KMS-11 (cell line): ENCODE measurements at regions not wholly inside any gene's neighbourhood (a gene's known extent, or its start where the extent isn't known, plus 50 kb on each side); places are given as distances from the start of the nearest gene placed in this dataset.

Experiments
- H2AFZ ChIP-seq: fragments of 200-600 bp; sonication (generic); 2 replicates; pipeline ENCODE4 v1.6.1; 2016; ENCODE audit warnings: antibody characterized with exemption, mixed run types, low read depth
- H3K27ac ChIP-seq: fragments of 200-600 bp; sonication (generic); 2 replicates; pipeline ENCODE4 v1.6.1; 2016; ENCODE audit warnings: mild to moderate bottlenecking, mixed run types
- H3K27me3 ChIP-seq: fragments of 200-600 bp; sonication (generic); 2 replicates; pipeline ENCODE4 v1.6.1; 2017; ENCODE audit warnings: mild to moderate bottlenecking, low read depth, mixed run types, moderate library complexity; ENCODE audit not compliant: insufficient read depth
- H3K36me3 ChIP-seq: fragments of 200-600 bp; sonication (generic); 2 replicates; pipeline ENCODE4 v1.6.1; 2017; ENCODE audit warnings: mild to moderate bottlenecking, mixed run types; ENCODE audit not compliant: insufficient read depth
- H3K4me1 ChIP-seq: fragments of 200-600 bp; sonication (generic); 2 replicates; pipeline ENCODE4 v1.6.1; 2016; ENCODE audit warnings: mild to moderate bottlenecking, low read depth, mixed run types; ENCODE audit not compliant: poor library complexity, severe bottlenecking
- H3K4me2 ChIP-seq: fragments of 200-600 bp; sonication (generic); 2 replicates; pipeline ENCODE4 v1.7.0; 2016; ENCODE audit warnings: mild to moderate bottlenecking, mixed run types
- H3K4me3 ChIP-seq: fragments of 200-600 bp; sonication (generic); IDR thresholded peaks from 2 replicates; pipeline ENCODE4 v1.6.1; 2017; ENCODE audit warnings: low read depth, low read length, mixed read lengths; ENCODE audit not compliant: insufficient read depth
- H3K79me2 ChIP-seq: fragments of 200-600 bp; sonication (generic); 2 replicates; pipeline ENCODE4 v1.6.1; 2016; ENCODE audit warnings: low read depth, mixed run types; ENCODE audit not compliant: insufficient read depth
- H3K9ac ChIP-seq: fragments of 200-600 bp; sonication (generic); 2 replicates; pipeline ENCODE4 v1.6.1; 2016; ENCODE audit warnings: mild to moderate bottlenecking, mixed run types
- H4K20me1 ChIP-seq: fragments of 200-600 bp; sonication (generic); 2 replicates; pipeline ENCODE4 v1.6.1; 2016; ENCODE audit warnings: mild to moderate bottlenecking, mixed run types; ENCODE audit not compliant: insufficient read depth
- TF ChIP-seq, protein P1 (sequence below): fragments of 200-600 bp; sonication (generic); conservative IDR thresholded peaks from 2 replicates; pipeline ENCODE4 v1.6.1; 2017; ENCODE audit warnings: low read depth, mild to moderate bottlenecking, antibody characterized with exemption, low read length, moderate library complexity, mixed read lengths

DNA sequence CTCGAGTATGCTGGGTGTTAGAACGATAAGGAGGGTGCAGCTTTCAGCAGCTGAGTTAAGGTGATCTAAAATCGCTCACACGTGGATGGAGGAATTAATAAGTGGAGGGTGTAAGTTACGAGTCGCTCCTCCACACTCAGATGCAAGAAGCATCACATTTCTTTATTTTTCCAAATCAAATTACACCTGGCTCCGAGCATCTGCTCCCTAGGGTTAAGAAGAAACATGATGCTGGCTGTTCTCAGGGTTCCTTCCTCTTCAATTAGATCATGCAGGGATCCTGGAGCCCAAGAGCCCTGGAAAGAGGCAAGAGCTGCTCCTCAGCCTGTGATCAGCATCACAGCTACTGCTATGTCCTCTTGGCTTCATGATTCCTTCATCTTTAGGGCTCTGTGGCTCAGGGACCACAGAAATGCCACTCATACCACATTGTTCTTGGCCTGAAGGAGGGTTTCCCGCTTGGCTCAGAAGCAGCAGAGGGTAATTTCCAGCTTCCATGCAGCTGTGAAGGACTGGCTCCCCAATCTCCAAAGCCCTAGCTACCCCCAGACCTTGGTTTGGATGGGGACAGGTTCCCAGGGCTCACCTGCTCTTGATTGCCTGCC, 235.9 kb upstream of the ZNF32 start:
- no peak overlapping the region for H3K4me2 ChIP-seq
- H4K20me1 ChIP-seq, result no peaks in the 10 kb centered on the region
- no peak overlapping the region for H2AFZ ChIP-seq
- H3K36me3 ChIP-seq, result no peaks in the 10 kb centered on the region
- no peak overlapping the region for H3K4me3 ChIP-seq
- H3K79me2 ChIP-seq, result no peaks in the 10 kb centered on the region
- H3K4me1 ChIP-seq, result no peaks in the 10 kb centered on the region
- TF ChIP-seq, protein P1, sequence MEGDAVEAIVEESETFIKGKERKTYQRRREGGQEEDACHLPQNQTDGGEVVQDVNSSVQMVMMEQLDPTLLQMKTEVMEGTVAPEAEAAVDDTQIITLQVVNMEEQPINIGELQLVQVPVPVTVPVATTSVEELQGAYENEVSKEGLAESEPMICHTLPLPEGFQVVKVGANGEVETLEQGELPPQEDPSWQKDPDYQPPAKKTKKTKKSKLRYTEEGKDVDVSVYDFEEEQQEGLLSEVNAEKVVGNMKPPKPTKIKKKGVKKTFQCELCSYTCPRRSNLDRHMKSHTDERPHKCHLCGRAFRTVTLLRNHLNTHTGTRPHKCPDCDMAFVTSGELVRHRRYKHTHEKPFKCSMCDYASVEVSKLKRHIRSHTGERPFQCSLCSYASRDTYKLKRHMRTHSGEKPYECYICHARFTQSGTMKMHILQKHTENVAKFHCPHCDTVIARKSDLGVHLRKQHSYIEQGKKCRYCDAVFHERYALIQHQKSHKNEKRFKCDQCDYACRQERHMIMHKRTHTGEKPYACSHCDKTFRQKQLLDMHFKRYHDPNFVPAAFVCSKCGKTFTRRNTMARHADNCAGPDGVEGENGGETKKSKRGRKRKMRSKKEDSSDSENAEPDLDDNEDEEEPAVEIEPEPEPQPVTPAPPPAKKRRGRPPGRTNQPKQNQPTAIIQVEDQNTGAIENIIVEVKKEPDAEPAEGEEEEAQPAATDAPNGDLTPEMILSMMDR, result no peak
- H3K27me3 ChIP-seq, result no peaks in the 10 kb centered on the region
- no peak overlapping the region for H3K9ac ChIP-seq
- no peak overlapping the region for H3K27ac ChIP-seq

DNA sequence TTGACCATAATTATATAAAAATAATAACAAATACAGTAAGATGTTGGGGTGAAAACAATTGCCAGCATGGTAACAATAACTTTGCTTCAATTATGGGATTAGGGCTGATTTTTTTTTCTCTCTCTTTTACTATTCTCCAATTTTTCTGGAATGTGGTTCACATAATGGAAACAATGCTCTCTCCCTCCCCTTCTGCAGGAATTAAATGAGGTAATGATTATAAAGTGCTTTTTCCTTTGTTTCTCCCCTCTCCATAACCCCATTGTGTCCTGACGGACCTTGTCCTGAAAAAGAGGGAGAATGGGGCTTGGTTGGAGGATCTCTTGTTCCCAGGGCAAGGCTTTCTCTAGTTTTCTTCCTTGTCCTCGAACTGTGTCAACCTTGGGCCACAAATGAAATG, 234.0 kb upstream of the ZNF32 start:
- TF ChIP-seq, protein P1, result no peak
- no peak overlapping the region for H3K27ac ChIP-seq
- no peak overlapping the region for H3K4me2 ChIP-seq
- no peak overlapping the region for H3K4me3 ChIP-seq
- H2AFZ ChIP-seq, result no peak overlapping the region
- H3K4me1 ChIP-seq, result no peaks in the 10 kb centered on the region
- no peak overlapping the region for H3K9ac ChIP-seq
- no peaks in the 10 kb centered on the region for H4K20me1 ChIP-seq
- no peaks in the 10 kb centered on the region for H3K27me3 ChIP-seq
- H3K36me3 ChIP-seq, result no peaks in the 10 kb centered on the region
- no peaks in the 10 kb centered on the region for H3K79me2 ChIP-seq

DNA sequence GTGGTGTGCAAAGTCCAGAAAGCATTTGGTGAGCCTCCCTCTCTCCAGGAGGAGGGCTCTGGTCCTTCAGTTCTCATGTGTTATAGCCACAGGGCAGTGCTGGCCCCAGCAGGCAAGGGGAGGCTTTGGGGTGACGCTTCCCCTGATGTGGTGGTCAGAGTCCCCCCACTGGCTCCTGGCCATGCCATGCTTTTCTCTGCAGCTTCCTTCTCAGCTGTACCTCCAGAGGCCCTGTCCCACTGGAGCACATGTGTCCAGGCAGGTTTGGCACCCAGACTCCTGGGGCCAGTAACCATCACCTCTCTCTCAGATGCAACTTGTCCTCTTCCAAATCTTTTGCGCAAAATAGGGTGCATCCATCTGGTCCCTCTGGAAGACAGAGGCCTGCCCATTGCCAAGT, 233.0 kb upstream of the ZNF32 start:
- Histone ChIP-seq H3K27me3 (no peaks in the 10 kb centered on the region), H4K20me1 (no peaks in the 10 kb centered on the region), H3K4me1 (no peaks in the 10 kb centered on the region), H3K9ac (no peak overlapping the region), H3K4me2 (no peak overlapping the region), H3K79me2 (no peaks in the 10 kb centered on the region), H2AFZ (no peak overlapping the region), H3K36me3 (no peaks in the 10 kb centered on the region), H3K27ac (no peak overlapping the region), H3K4me3 (no peak overlapping the region)
- TF ChIP-seq, protein P1, result no peak

DNA sequence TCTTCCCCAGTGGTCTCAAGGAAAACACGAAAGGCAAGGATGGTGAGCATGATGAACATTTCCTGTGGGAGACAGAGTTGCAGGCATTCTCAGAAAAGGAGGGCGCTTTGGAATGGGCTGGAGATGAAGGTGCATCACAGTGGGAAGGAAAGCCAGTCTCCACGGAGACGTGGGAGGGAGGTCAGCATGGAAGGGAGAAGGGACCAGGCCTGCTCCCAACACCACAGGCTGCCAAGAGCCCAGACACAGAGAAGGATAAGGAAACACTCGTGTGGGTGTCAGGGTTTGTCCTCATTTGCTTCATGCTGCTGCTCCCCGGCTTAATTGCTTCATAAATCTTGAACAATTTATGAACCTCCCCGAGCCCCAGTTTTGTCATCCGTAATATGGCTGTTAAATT, 231.5 kb upstream of the ZNF32 start:
- no peaks in the 10 kb centered on the region for H3K27me3 ChIP-seq
- no peaks in the 10 kb centered on the region for H4K20me1 ChIP-seq
- no peaks in the 10 kb centered on the region for H3K4me1 ChIP-seq
- no peak overlapping the region for H3K4me2 ChIP-seq
- no peak overlapping the region for H2AFZ ChIP-seq
- H3K9ac ChIP-seq, result no peak overlapping the region
- H3K27ac ChIP-seq, result no peak overlapping the region
- H3K4me3 ChIP-seq, result no peak overlapping the region
- no peaks in the 10 kb centered on the region for H3K79me2 ChIP-seq
- H3K36me3 ChIP-seq, result no peaks in the 10 kb centered on the region
- TF ChIP-seq, protein P1, result no peak
